ENCODE measurements at regions not wholly inside any gene's neighbourhood (a gene's known extent, or its start where the extent isn't known, plus 50 kb on each side); places are given as distances from the start of the nearest gene placed in this dataset.

DNA sequence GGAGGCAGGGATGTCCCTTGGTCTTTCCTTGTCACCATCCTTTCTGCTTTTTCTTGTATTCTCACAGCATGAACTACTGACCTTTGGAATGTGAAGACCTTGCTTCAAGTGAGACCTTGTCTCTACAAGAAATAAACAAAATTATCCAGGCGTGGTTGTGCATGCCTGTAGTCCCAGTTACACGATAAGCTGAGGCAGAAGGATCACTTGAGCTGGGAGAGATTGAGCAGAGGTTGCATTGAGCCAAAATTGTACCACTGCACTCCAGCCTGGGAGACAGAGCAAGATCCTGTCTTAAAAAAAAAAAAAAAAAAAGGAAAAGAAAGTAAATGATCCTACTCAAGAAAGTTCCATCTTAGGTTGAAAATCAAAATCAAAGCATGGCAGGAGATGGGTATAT lies 173.7 kb downstream of the IRS1 start:
- TF ChIP-seq, protein P1, sequence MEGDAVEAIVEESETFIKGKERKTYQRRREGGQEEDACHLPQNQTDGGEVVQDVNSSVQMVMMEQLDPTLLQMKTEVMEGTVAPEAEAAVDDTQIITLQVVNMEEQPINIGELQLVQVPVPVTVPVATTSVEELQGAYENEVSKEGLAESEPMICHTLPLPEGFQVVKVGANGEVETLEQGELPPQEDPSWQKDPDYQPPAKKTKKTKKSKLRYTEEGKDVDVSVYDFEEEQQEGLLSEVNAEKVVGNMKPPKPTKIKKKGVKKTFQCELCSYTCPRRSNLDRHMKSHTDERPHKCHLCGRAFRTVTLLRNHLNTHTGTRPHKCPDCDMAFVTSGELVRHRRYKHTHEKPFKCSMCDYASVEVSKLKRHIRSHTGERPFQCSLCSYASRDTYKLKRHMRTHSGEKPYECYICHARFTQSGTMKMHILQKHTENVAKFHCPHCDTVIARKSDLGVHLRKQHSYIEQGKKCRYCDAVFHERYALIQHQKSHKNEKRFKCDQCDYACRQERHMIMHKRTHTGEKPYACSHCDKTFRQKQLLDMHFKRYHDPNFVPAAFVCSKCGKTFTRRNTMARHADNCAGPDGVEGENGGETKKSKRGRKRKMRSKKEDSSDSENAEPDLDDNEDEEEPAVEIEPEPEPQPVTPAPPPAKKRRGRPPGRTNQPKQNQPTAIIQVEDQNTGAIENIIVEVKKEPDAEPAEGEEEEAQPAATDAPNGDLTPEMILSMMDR (IDR thresholded peaks at IDR 0.05; ENCODE audit: borderline replicate concordance, extremely low read depth, low read length, poor library complexity, severe bottlenecking), result no peak
- no peak for TF ChIP-seq EZH2 (IDR thresholded peaks at IDR 0.05; ENCODE audit: borderline replicate concordance, low read depth, low read length, severe bottlenecking)
